NCI-H2196 treated with DMSO at 0.1 percent for 48 hours (cell line): ENCODE measurements at regions not wholly inside any gene's neighbourhood (a gene's known extent, or its start where the extent isn't known, plus 50 kb on each side); places are given as distances from the start of the nearest gene placed in this dataset.
"Not testable (repeated sequence)": the region's sequence is repeated elsewhere in the genome, so short reads cannot be mapped to it uniquely, and the experiment has no call there.

ENCODE experiments used
- DNase-seq: peaks from one replicate; lab custom pipeline; 2025; ENCODE audit not compliant: unreplicated experiment; lab: John Stamatoyannopoulos, UW

- DNase-seq: no peak
These were observed 132.2 kb upstream of the MPHOSPH6 start for GRCh38 chr16:82302042-82302727.

GRCh38 chr16:82301146-82301755 is 131.2 kb upstream of the MPHOSPH6 start:
- DNase-seq: no peak

- DNase-seq: no peak
These were observed 130.4 kb upstream of the MPHOSPH6 start for GRCh38 chr16:82300374-82300951.

- DNase-seq: no peak
These were observed 128.4 kb upstream of the MPHOSPH6 start for GRCh38 chr16:82298472-82298871.

- DNase-seq: no peak
These were observed 125.5 kb upstream of the MPHOSPH6 start for GRCh38 chr16:82295290-82296201.

GRCh38 chr16:82293671-82294070 is 123.6 kb upstream of the MPHOSPH6 start:
- no peak for DNase-seq

- DNase-seq: no peak
These were observed 117.9 kb upstream of the MPHOSPH6 start for GRCh38 chr16:82287937-82288336.

GRCh38 chr16:82282662-82283061 is 112.6 kb upstream of the MPHOSPH6 start:
- DNase-seq: no peak

- no peak for DNase-seq
These were observed 111.5 kb upstream of the MPHOSPH6 start for GRCh38 chr16:82281544-82281943.

- DNase-seq: no peak
These were observed 110.8 kb upstream of the MPHOSPH6 start for GRCh38 chr16:82280867-82281266.

GRCh38 chr16:82275349-82275748 is 105.3 kb upstream of the MPHOSPH6 start:
- DNase-seq: not testable (repeated sequence)

GRCh38 chr16:82271636-82272035 is 101.6 kb upstream of the MPHOSPH6 start:
- DNase-seq: no peak

- DNase-seq: not testable (repeated sequence)
These were observed 97.7 kb upstream of the MPHOSPH6 start for GRCh38 chr16:82267675-82268074.

GRCh38 chr16:82265809-82266208 is 95.8 kb upstream of the MPHOSPH6 start:
- no peak for DNase-seq

- no peak for DNase-seq
These were observed 94.7 kb upstream of the MPHOSPH6 start for GRCh38 chr16:82264756-82265155.

GRCh38 chr16:82263521-82264143 is 93.6 kb upstream of the MPHOSPH6 start:
- DNase-seq: no peak

- DNase-seq: no peak
These were observed 92.2 kb upstream of the MPHOSPH6 start for GRCh38 chr16:82262244-82262643.

GRCh38 chr16:82260212-82260795 is 90.3 kb upstream of the MPHOSPH6 start:
- DNase-seq: no peak

- no peak for DNase-seq
These were observed 89.7 kb upstream of the MPHOSPH6 start for GRCh38 chr16:82259731-82260130.

GRCh38 chr16:82257990-82258389 is 88.0 kb upstream of the MPHOSPH6 start:
- no peak for DNase-seq

GRCh38 chr16:82252582-82252981 is 82.6 kb upstream of the MPHOSPH6 start:
- no peak for DNase-seq
